ENCODE measurements at regions not wholly inside any gene's neighbourhood (a gene's known extent, or its start where the extent isn't known, plus 50 kb on each side); places are given as distances from the start of the nearest gene placed in this dataset.

GRCh38 chr6:43851204-43851865 is 81.3 kb downstream of the VEGFA start:
- Histone ChIP-seq H3K9me3 (no peaks in the 10 kb centered on the region), H3K27ac (no peak overlapping the region), H3K27me3 (ENCODE audit: insufficient read depth in 3 of 3, low read length in 2 of 3) (no peaks in the 10 kb centered on the region), H3K4me1 (no peaks in the 10 kb centered on the region), H3K36me3 (ENCODE audit: insufficient read depth in 1 of 2, low read depth in 1 of 2) (no peaks in the 10 kb centered on the region), H3K4me3 (no peak overlapping the region)
- 81 to 93% (median 84%) methylated on average over 10 of the region's 10 CpGs for WGBS, 3 donors
- ATAC-seq = no peak
- TF ChIP-seq CTCF (IDR thresholded peaks at IDR 0.05) = no peak
- intact Hi-C loops (cut with DNase I) = loop anchor here in 1 of 2 donors (10.0 kb wide), 1 partner anchor 223 kb away; no protein-coding TSS in a partner anchor
- DNase-seq = no peak

GRCh38 chr6:43850314-43851203 is 80.5 kb downstream of the VEGFA start:
- ATAC-seq = no peak

GRCh38 chr6:43849844-43850243 is 79.8 kb downstream of the VEGFA start:
- DNase-seq = no peak
- no peaks in the 10 kb centered on the region for H3K36me3 ChIP-seq (ENCODE audit: insufficient read depth in 1 of 2, low read depth in 1 of 2)
- no peak for TF ChIP-seq CTCF (IDR thresholded peaks at IDR 0.05)
- ATAC-seq = no peak
- H3K4me3 ChIP-seq = no peak overlapping the region
- intact Hi-C loops (cut with DNase I) = loop anchor here in 1 of 2 donors (10.0 kb wide), 1 partner anchor 225 kb away; no protein-coding TSS in a partner anchor
- H3K4me1 ChIP-seq = no peaks in the 10 kb centered on the region
- 90% methylated on average over 5 of the region's 5 CpGs for WGBS, 3 donors
- no peaks in the 10 kb centered on the region for H3K27me3 ChIP-seq (ENCODE audit: insufficient read depth in 3 of 3, low read length in 2 of 3)
- no peak overlapping the region for H3K27ac ChIP-seq
- H3K9me3 ChIP-seq = no peaks in the 10 kb centered on the region

More at GRCh38 chr6:43850314-43851203, 80.5 kb downstream of the VEGFA start:
- Histone ChIP-seq H3K36me3 (ENCODE audit: insufficient read depth in 1 of 2, low read depth in 1 of 2) (no peaks in the 10 kb centered on the region), H3K9me3 (no peaks in the 10 kb centered on the region), H3K4me3 (no peak overlapping the region), H3K27ac (no peak overlapping the region), H3K4me1 (no peaks in the 10 kb centered on the region), H3K27me3 (ENCODE audit: insufficient read depth in 3 of 3, low read length in 2 of 3) (no peaks in the 10 kb centered on the region)
- DNase-seq = no peak
- 89 to 91% (median 91%) methylated on average over 8 of the region's 8 CpGs for WGBS, 3 donors
- intact Hi-C loops (cut with DNase I) = loop anchor here in 1 of 2 donors (10.0 kb wide), 1 partner anchor 224 kb away; no protein-coding TSS in a partner anchor
- TF ChIP-seq CTCF (IDR thresholded peaks at IDR 0.05) = no peak

GRCh38 chr6:43848671-43849391 is 78.8 kb downstream of the VEGFA start:
- DNase-seq (no peak), ATAC-seq (no peak)
- no peaks in the 10 kb centered on the region for H3K27me3 ChIP-seq (ENCODE audit: insufficient read depth in 3 of 3, low read length in 2 of 3)
- no peaks in the 10 kb centered on the region for H3K36me3 ChIP-seq (ENCODE audit: insufficient read depth in 1 of 2, low read depth in 1 of 2)
- no peak overlapping the region for H3K27ac ChIP-seq
- no peaks in the 10 kb centered on the region for H3K9me3 ChIP-seq
- 85 to 88% (median 86%) methylated on average over 7 of the region's 7 CpGs for WGBS, 3 donors
- intact Hi-C loops (cut with DNase I) = no loop called here
- H3K4me1 ChIP-seq = no peaks in the 10 kb centered on the region
- TF ChIP-seq CTCF (IDR thresholded peaks at IDR 0.05) = no peak
- no peak overlapping the region for H3K4me3 ChIP-seq
